ENCODE measurements at regions not wholly inside any gene's neighbourhood (a gene's known extent, or its start where the extent isn't known, plus 50 kb on each side); places are given as distances from the start of the nearest gene placed in this dataset.

GRCh38 chr4:127425851-127426250 lies 206.9 kb upstream of the INTU start:
- TF ChIP-seq PAX5 (IDR thresholded peaks at IDR 0.05; ENCODE audit: insufficient read depth, low read length, severe bottlenecking) = no peak
- no peak for TF ChIP-seq POLR2AphosphoS5 (IDR thresholded peaks at IDR 0.05; ENCODE audit: low read depth, low read length)
- no peak for TF ChIP-seq POLR2A (IDR thresholded peaks at IDR 0.05; ENCODE audit: low read depth, low read length)
- TF ChIP-seq SPI1 (IDR thresholded peaks at IDR 0.05; ENCODE audit: low read depth, low read length) = no peak
